Activated CD4-positive, alpha-beta T cell treated with anti-CD3 and anti-CD28 coated beads, Interleukin-2, amount 50 U/mL, for 4 hours (primary cell): ENCODE measurements at regions not wholly inside any gene's neighbourhood (a gene's known extent, or its start where the extent isn't known, plus 50 kb on each side); places are given as distances from the start of the nearest gene placed in this dataset.
A peak's percentile ranks its signal among the peaks of the same experiment; 100 is the strongest.
"Not testable (repeated sequence)": the region's sequence is repeated elsewhere in the genome, so short reads cannot be mapped to it uniquely, and the experiment has no call there.

Experiments
- DNase-seq, 2 experiments: peaks; one replicate each; pipeline ENCODE4 v3.0.0-alpha.2; 2020

GRCh38 chr17:30731210-30732132, 93.0 kb downstream of the CRLF3 start:
- DNase-seq = peak; percentile 78 to 80

- DNase-seq = not testable (repeated sequence)
Measured at GRCh38 chr17:30730837-30731209, 93.7 kb downstream of the CRLF3 start.

GRCh38 chr17:30730171-30730836, 94.2 kb downstream of the CRLF3 start:
- DNase-seq = not testable (repeated sequence)

GRCh38 chr17:30729471-30730170, 94.9 kb downstream of the CRLF3 start:
- not testable (repeated sequence) for DNase-seq

GRCh38 chr17:30727517-30727916, 97.0 kb downstream of the CRLF3 start:
- not testable (repeated sequence) for DNase-seq

GRCh38 chr17:30726734-30727133, 97.8 kb downstream of the CRLF3 start:
- DNase-seq = not testable (repeated sequence)

- DNase-seq = not testable (repeated sequence)
Measured at GRCh38 chr17:30726310-30726709, 98.2 kb downstream of the CRLF3 start.

GRCh38 chr17:30724034-30724650, 100.3 kb downstream of the CRLF3 start:
- not testable (repeated sequence) for DNase-seq

- not testable (repeated sequence) for DNase-seq
Measured at GRCh38 chr17:30722114-30722780, 102.2 kb downstream of the CRLF3 start.

- not testable (repeated sequence) for DNase-seq
Measured at GRCh38 chr17:30720971-30721370, 103.5 kb downstream of the CRLF3 start.

- no peak for DNase-seq
Measured at GRCh38 chr17:30720013-30720471, 104.5 kb downstream of the CRLF3 start.

- DNase-seq = peak; percentile 76 to 79
Measured at GRCh38 chr17:30719131-30719973, 105.1 kb downstream of the CRLF3 start.

GRCh38 chr17:30718691-30719090, 105.8 kb downstream of the CRLF3 start:
- not testable (repeated sequence) for DNase-seq

- DNase-seq = not testable (repeated sequence)
Measured at GRCh38 chr17:30718099-30718447, 106.4 kb downstream of the CRLF3 start.

- DNase-seq = no peak
Measured at GRCh38 chr17:30717291-30718098, 107.0 kb downstream of the CRLF3 start.

GRCh38 chr17:30716461-30717290, 107.8 kb downstream of the CRLF3 start:
- no peak for DNase-seq

- peak; percentile 32 to 41 for DNase-seq
Measured at GRCh38 chr17:30714825-30715622, 109.5 kb downstream of the CRLF3 start.

- not testable (repeated sequence) for DNase-seq
Measured at GRCh38 chr17:30713805-30714204, 110.7 kb downstream of the CRLF3 start.
